D721Med (cell line): ENCODE measurements at regions not wholly inside any gene's neighbourhood (a gene's known extent, or its start where the extent isn't known, plus 50 kb on each side); places are given as distances from the start of the nearest gene placed in this dataset.

ENCODE experiments used
- DNase-seq: peaks from one replicate; pipeline ENCODE4 v3.0.0; 2011; ENCODE audit warnings: low spot score; ENCODE audit not compliant: insufficient read length
- FAIRE-seq: peaks from 2 replicates; lab custom pipeline; 2011; peaks lifted over from hg19 to GRCh38; lab: Jason Lieb, UNC
- CTCF ChIP-seq: IDR thresholded peaks from 2 replicates; pipeline ENCODE4 v1.5.1; 2012; ENCODE audit warnings: mild to moderate bottlenecking, control low read depth; ENCODE audit not compliant: insufficient read depth; ENCODE audit errors: missing control alignments

- FAIRE-seq: no peak
- no peak for TF ChIP-seq CTCF
- DNase-seq: no peak
Observed at GRCh38 chr20:40956542-40957264, 71.9 kb upstream of the TOP1 start.

- no peak for TF ChIP-seq CTCF
- FAIRE-seq (no peak), DNase-seq (no peak)
Observed at GRCh38 chr20:40957265-40957760, 71.3 kb upstream of the TOP1 start.

- TF ChIP-seq CTCF: no peak
- DNase-seq: no peak
- no peak for FAIRE-seq
Observed at GRCh38 chr20:40958598-40958997, 70.0 kb upstream of the TOP1 start.

DNA sequence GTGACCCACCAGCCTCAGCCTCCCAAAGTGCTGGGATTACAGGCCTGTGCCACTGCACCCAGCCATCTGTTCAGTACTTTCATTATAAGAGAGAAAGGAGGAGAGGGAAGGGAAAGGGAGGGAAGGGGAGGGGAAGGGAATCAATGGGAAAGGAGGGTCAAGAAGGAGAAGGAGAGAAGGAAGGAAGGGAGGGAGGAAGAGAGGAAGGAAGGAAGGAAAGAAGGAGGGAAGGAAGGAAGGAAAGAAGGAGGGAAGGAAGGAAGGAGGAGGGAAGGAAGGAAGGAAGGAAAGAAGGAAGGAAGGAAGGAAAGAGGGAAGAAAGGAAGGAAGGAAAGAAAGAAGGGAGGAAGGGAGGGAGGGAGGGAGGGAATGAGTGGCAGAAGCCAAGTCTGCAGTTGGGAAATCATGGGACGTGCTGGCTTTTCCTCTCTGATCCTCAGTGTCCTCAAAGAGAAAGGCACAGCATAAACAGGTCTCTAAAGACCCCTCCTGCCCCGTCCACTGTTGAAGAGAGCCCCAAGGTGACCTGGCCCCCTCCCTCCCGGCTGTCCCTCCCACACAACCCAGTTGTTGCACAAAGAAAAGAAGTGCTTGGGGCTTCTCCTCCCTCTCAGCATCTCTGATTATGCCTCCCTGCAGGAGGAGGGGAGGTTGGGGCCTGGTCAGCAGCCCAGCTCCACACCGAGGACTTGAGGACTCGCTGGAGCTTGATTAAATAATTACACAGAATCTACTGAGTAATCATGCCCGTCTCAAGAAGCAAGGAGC, 69.1 kb upstream of the TOP1 start:
- FAIRE-seq (no peak), DNase-seq (no peak)
- TF ChIP-seq CTCF: no peak

GRCh38 chr20:40960101-40960500, 68.5 kb upstream of the TOP1 start:
- no peak for FAIRE-seq
- no peak for TF ChIP-seq CTCF

DNA sequence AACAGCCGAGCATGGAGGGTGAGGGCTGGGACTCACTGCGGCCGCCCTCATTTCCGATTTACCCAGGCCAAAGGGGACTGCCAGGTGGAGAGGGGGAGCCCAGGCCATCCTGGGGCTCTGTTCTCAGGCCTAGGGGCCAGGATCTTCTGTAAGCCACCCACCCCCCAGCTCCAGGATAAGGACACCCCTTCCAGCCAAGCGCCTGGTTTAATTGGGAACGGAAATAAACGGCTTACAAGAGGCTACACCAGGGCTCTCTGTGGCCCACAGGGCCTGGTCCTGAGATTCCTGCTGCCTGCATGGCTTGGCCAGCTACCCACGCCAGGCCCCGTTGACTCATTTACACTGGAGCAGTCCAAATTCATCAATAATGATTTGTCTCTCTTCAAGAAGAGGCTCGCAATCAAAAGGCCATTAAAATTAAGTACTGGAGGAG, 68.1 kb upstream of the TOP1 start:
- TF ChIP-seq CTCF: no peak
- no peak for FAIRE-seq
- no peak for DNase-seq

More at GRCh38 chr20:40960101-40960500, 68.5 kb upstream of the TOP1 start:
- DNase-seq: no peak
